Right lobe of liver (tissue), 6 donors: ENCODE measurements at regions not wholly inside any gene's neighbourhood (a gene's known extent, or its start where the extent isn't known, plus 50 kb on each side); places are given as distances from the start of the nearest gene placed in this dataset.

Experiments used
- ATAC-seq, 4 donors: fragments of 200-7000 bp; cut with Tn5 transposase; one replicate each; pipeline ENCODE4 v1.9.1; 2020; ENCODE audit warnings: mild to moderate bottlenecking in 4 of 4, moderate library complexity in 4 of 4
- DNase-seq, 3 donors: peaks; one replicate each; pipeline ENCODE4 v3.0.0-alpha.2; 2020
- H3K27ac ChIP-seq, 3 donors: fragments of 200-600 bp; one replicate each; pipeline ENCODE4 v1.8.0; 2022
- H3K27me3 ChIP-seq, 2 donors: fragments of 200-600 bp; one replicate each; pipeline ENCODE4 v1.8.0; 2022
- H3K36me3 ChIP-seq, 4 donors: fragments of 200-600 bp; sonication (generic) in 1 of 4; one replicate each; pipeline versions ENCODE4 v1.5.1 to v1.8.0; 2017 to 2022; ENCODE audit warnings: control low read depth in 1 of 4
- H3K4me1 ChIP-seq, 4 donors: fragments of 200-600 bp; sonication (generic) in 1 of 4; one replicate each; pipeline versions ENCODE4 v1.5.1 to v1.8.0; 2017 to 2022; ENCODE audit warnings: control low read depth in 1 of 4
- H3K4me3 ChIP-seq, 3 donors: fragments of 200-600 bp; one replicate each; pipeline ENCODE4 v1.8.0; 2022
- H3K9me3 ChIP-seq, 4 donors: fragments of 200-600 bp; sonication (generic) in 1 of 4; one replicate each; pipeline versions ENCODE4 v1.5.1 to v1.8.0; 2017 to 2022; ENCODE audit warnings: control low read depth in 1 of 4
- POLR2A ChIP-seq: fragments of 450-650 bp; IDR thresholded peaks from one replicate; pipeline ENCODE4 v1.6.1; 2017; ENCODE audit warnings: antibody characterized with exemption, mild to moderate bottlenecking
- whole genome bisulfite sequencing: methylation state at CpG from one replicate; pipeline ENCODE4 v1.1.6; 2018; ENCODE audit warnings: low coverage, low lambda C conversion rate; ENCODE audit not compliant: insufficient coverage; ENCODE audit errors: missing lambda C conversion rate; 5-methylcytosine and 5-hydroxymethylcytosine counted together
- intact Hi-C, 2 donors: fragments of 100-400 bp; cut with DNase I; formaldehyde crosslinking; loops; one replicate each; pipeline versions ENCODE4 v1.11.2 to v1.14.1; 2022
- TF ChIP-seq, protein P1 (sequence below), 4 donors: fragments of 200-600 bp in 3 of 4; fragments of 450-650 bp in 1 of 4; IDR thresholded peaks; one replicate each; pipeline versions ENCODE4 v1.5.1 to v1.8.0; 2016 to 2022; ENCODE audit warnings: antibody characterized with exemption in 4 of 4, mild to moderate bottlenecking in 2 of 4
- donor health status: DM: no; HTN: yes; CAD: no.
- donor health status: DM: no; HTN: no; CAD: no.
- donor health status: DM: no; HTN: no; CAD: no.
- donor health status: DM: no; HTN: yes; CAD: no.
- donor health status: DM: no; HTN: yes; CAD: no.

DNA sequence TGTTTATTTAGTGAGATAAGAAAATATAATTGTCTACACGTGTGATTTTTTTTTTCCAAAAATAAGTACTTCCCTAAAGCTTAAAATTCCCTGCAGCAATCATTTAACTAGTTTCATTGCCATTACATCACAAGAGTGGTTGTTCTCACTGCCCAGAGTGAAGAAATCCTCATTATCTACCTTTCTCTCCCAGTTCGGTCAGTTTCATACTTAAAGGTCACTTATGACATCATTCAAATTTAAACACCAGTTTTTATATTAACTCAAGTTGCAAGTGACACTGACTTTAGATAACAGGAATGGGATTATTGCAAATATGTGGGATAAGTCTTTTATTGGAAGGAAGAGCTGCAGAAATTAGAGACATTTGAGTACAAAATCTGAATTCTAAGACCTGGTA, 1699.8 kb upstream of the IGFBP7 start:
- no peak for TF ChIP-seq POLR2A
- TF ChIP-seq, protein P1, sequence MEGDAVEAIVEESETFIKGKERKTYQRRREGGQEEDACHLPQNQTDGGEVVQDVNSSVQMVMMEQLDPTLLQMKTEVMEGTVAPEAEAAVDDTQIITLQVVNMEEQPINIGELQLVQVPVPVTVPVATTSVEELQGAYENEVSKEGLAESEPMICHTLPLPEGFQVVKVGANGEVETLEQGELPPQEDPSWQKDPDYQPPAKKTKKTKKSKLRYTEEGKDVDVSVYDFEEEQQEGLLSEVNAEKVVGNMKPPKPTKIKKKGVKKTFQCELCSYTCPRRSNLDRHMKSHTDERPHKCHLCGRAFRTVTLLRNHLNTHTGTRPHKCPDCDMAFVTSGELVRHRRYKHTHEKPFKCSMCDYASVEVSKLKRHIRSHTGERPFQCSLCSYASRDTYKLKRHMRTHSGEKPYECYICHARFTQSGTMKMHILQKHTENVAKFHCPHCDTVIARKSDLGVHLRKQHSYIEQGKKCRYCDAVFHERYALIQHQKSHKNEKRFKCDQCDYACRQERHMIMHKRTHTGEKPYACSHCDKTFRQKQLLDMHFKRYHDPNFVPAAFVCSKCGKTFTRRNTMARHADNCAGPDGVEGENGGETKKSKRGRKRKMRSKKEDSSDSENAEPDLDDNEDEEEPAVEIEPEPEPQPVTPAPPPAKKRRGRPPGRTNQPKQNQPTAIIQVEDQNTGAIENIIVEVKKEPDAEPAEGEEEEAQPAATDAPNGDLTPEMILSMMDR (IDR thresholded peaks at IDR 0.05), result no peak
- no peak for ATAC-seq
- 10% methylated on average over 2 of the region's 2 CpGs for WGBS
- no peaks in the 10 kb centered on the region for H3K36me3 ChIP-seq
- no peak overlapping the region for H3K4me3 ChIP-seq
- H3K27ac ChIP-seq, result no peak overlapping the region
- no peaks in the 10 kb centered on the region for H3K4me1 ChIP-seq
- DNase-seq, result no peak
- H3K27me3 ChIP-seq, result no peaks in the 10 kb centered on the region
- intact Hi-C loops, result no loop called here
- H3K9me3 ChIP-seq, result no peaks in the 10 kb centered on the region

DNA sequence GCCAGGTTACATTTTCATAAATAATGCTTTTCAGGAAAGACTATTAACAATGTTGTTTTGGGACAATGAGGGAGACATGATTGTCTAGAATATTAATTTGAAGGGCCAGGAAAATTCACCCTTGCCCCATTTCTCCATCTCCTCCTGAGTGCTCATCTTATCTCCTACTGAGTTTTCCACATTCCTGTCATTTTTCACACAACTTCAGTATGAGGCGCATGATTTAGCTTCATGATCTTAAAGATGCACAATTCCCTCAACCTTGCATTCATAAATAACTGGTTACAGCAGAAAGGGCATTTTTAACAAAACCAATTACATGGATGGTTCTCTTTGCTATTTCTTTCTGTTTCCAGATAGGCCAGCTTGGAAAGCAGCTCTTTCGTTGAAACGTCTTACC, 1699.2 kb upstream of the IGFBP7 start:
- Histone ChIP-seq H3K4me3 (no peak overlapping the region), H3K9me3 (no peaks in the 10 kb centered on the region), H3K36me3 (no peaks in the 10 kb centered on the region), H3K4me1 (no peaks in the 10 kb centered on the region), H3K27ac (no peak overlapping the region), H3K27me3 (no peaks in the 10 kb centered on the region)
- intact Hi-C loops, result no loop called here
- no peak for TF ChIP-seq POLR2A
- TF ChIP-seq, protein P1 (IDR thresholded peaks at IDR 0.05), result no peak
- WGBS, result 66% methylated on average over 3 of the region's 3 CpGs
- ATAC-seq, result no peak
- no peak for DNase-seq

DNA sequence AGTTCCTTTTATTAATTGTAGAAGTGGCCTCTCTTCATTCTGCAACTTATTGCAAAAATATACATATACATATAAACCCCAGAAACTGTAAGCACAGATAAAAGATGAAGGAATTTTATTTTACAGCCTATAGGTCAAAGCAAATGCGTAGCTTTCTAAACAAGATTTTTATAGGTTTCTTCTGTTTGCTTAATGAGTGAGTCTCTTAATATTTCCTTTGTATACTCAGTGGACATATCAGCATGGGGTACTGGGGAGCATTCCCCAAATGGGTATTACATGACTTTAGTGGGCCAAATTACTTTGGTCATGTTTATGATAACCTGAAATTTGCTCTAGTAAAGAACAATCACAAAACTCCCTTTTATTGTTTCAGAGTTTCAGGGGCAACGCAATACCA, 1698.6 kb upstream of the IGFBP7 start:
- Histone ChIP-seq H3K27ac (no peak overlapping the region), H3K36me3 (no peaks in the 10 kb centered on the region), H3K27me3 (no peaks in the 10 kb centered on the region), H3K4me3 (no peak overlapping the region), H3K4me1 (no peaks in the 10 kb centered on the region), H3K9me3 (no peaks in the 10 kb centered on the region)
- TF ChIP-seq, protein P1 (IDR thresholded peaks at IDR 0.05), result no peak
- no peak for TF ChIP-seq POLR2A
- ATAC-seq, result no peak
- intact Hi-C loops, result no loop called here
- DNase-seq, result no peak
- 68% methylated on average over 2 of the region's 2 CpGs for WGBS

DNA sequence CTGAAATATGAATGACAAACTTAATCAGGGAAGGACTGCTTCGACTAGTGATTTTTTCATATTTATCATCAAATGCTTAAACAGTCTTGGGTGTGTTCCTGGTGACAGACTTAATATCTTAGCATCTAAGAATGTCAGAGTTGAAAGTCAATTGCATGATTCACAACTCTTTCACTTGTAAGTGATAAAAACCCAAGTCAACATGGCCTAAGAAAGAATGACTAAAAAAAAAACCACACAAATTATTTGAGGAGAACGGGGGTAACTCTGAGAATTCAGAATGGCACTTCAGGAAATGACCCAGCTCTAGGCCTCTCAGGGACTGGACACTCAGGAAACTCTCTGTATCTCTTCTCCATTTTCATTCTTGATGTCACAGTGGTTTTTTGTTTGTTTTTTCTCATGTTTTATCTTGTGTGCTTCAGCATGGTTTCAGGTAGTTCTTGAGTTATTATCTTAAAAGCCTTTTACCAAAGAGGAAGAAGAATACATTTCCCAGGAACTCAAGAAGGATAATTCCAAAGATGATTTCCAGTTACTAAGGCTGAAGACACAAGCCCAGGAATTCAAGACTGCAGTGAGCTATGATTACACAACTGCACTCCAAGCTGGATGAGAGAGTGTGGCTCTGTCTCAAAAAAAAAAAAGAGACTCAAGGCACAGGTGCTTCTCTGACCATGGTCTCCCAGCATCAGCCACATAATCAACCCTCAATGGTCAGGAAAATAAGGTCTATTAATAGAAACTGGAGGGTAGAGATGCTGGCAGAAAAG, 1697.8 kb upstream of the IGFBP7 start:
- Histone ChIP-seq H3K27ac (no peak overlapping the region), H3K27me3 (no peaks in the 10 kb centered on the region), H3K4me3 (no peak overlapping the region), H3K36me3 (no peaks in the 10 kb centered on the region), H3K9me3 (no peaks in the 10 kb centered on the region), H3K4me1 (no peaks in the 10 kb centered on the region)
- TF ChIP-seq, protein P1 (IDR thresholded peaks at IDR 0.05), result no peak
- TF ChIP-seq POLR2A, result no peak
- 24% methylated on average over 2 of the region's 2 CpGs for WGBS
- ATAC-seq (no peak), DNase-seq (no peak)
- intact Hi-C loops, result no loop called here
